Activated CD4-positive, alpha-beta T cell treated with anti-CD3 and anti-CD28 coated beads, Interleukin-2, amount 50 U/mL, for 4 hours (primary cell): ENCODE measurements at regions not wholly inside any gene's neighbourhood (a gene's known extent, or its start where the extent isn't known, plus 50 kb on each side); places are given as distances from the start of the nearest gene placed in this dataset.

ENCODE experiments used
- DNase-seq, 2 experiments: peaks; one replicate each; pipeline ENCODE4 v3.0.0-alpha.2; 2020

DNA sequence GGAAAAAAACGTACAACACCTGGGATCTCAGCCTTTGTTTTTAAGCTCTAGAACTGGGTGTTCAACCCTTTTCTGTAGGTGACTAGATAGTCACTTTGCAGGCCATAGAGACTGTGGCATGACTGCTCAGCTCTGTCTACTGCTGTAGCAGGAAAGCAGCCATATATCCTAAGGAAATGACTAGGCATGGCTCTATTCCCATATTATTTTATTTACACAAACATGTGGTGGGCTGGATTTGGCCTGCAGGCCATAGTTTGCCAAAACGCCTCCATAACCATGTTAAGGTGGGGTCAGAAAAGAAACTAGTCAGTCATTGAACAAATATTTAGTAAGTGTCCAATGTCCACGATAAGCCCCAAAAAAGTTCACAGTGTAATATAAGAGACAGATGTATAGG is 452.5 kb downstream of the MCTP2 start:
- no peak for DNase-seq

DNA sequence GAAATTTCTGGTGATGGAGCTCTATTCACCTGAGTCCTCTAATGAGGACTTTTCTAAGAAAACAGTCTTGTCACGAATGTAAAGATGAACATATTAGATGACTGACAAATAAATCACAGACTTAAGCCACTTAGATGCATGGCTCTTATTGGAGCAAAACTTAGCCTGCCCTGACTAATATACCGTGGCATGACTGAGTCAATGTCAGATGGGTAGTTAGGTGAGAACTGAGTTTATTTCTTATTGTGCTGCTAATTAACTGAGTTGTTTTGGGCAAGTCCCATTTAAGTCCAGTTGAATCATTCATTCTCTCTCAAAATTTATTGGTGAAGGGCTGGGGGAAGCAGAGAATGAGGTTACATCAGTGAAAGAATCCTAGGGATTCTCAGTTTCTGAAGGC is 459.8 kb downstream of the MCTP2 start:
- DNase-seq: no peak

DNA sequence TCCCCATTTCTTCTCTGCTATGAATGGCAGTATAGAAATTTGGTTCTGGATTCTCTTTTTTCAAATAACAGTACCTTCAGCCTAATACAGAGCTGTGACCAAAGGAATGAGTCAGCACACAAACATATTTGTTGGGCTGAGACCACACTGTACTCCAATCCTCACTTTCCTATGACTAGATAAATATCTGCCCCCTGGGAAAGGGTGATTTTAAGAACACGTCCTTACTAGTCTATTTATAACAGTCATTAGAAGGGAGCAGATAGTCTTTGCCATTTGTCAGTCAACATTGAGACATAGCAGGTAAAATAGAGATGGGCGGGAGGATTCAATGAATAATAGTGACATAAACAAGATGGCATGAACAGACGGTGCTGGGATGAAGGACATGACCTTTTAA is 461.3 kb downstream of the MCTP2 start:
- DNase-seq: no peak

DNA sequence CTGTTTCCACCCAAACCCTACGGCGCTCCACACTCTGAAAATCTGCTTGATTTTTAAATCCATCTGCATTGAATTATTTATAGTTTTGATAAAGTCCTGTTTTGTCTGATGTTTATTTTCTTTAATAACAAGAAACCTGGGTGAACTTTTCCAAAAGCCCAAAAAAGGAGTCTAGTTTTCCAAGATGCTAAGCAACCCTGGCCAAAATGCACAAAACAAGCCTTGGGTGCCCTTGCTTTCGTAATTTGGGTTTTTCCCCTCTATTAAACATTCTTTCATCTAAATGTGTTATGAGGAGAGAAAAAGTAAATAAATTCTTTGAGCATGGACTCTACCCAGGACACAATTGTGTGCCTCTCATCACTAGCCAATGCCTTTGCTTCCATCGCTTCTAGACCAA is 468.9 kb downstream of the MCTP2 start:
- no peak for DNase-seq

DNA sequence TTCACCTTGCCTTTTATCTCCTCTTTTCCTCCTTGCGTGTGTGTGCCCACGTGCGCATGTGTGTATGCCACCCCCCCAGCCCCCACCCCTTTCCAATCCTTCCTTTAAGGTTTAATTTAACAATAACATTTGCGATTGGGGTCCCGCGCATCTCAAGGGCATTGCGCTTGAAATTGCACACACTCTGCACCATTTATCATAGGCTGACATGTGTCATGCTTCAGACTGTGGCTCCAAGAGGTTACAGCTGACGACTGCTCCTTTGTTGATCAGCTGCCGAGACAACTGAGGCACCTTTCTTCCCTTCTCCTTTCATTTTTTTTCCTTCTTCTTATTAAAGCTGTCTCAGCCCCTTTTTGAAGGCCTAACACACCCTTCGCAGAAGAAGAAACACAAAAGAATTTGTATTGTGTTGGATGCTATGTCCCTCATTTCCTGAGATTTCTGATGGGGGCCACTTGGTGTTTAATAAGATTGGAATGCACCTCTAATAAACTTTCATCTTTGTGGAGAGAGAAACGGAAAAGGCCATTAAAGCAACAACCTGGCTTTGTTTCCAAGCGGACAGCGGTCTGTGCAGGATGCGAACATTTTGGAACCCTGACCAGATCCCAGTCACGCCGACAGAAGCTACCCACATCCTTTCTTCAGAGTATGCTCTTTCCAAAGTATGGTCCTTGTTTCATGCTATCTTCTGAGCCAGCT is 470.1 kb downstream of the MCTP2 start:
- DNase-seq: no peak

DNA sequence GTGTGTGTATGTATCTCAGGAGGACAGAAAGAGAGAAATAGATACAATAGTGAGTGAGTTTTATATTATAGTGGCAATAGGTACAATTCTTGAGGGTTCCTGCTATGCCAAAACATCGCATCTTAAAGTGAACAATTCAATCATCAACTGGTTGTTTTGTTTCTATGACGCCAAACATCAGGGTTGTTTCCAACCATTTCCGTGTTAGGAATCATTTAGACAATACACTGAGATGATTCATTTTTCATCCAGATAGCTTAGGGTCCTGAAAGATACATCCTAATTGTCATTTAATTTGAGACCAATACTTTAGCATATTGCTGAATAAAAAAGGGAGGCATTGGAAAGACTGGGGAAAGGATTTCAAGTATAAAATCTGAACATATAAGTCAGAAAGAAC is 472.2 kb downstream of the MCTP2 start:
- no peak for DNase-seq

DNA sequence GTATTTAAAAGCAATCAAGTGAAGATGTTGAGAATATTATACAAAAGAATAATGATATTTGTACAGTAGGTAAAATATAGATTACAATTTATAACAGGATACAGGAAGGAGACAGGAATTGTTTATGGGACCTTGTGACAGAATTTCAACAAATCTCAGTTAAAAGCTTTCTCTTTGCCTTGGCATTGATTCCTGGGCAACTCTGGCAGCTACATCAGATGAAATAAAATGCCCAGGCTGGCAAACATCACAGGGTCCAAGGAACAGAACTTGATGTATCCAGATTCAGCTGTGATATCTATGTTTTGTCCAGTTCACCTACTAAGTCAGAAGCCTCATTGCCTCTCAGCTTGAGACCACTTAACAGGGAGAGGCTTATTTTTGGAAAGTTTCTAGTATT is 473.1 kb downstream of the MCTP2 start:
- no peak for DNase-seq

DNA sequence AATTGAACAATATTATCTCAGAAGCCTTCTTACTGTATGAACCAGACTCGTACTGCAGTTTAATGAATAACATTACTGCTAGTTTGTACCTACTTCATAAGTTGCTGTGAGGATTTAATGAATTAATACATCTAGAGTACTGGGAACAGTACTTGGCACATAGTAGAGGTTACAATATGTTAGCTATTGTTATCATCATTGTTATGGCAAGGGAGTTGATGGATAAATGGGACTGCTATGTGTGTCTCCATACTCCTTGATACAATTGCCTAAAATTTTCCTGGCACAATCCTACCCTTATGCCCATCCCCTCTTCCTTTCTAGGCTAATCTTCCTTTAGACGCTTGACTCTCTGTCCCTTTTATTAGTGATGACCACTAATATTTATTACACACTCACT is 473.6 kb downstream of the MCTP2 start:
- DNase-seq: no peak

DNA sequence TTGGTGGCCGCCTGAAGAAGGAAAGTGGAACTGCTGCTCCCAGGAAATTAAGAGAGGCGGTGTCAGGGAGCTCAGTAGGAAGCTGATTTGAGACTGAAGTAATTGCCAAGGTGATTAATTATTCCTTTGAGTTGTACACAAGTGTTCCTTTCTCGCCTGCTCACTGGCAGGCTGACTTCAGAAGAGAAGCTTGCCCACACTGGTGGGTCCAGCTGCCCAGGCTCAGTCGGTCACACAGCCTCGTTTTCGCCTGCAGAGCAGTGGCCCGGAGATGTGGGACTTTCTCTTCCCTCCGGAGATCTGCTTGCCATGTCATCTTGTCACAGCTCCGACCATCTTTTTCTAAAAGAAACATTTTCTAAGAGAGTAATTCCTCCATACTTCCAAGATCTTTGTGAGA is 478.0 kb downstream of the MCTP2 start:
- no peak for DNase-seq

DNA sequence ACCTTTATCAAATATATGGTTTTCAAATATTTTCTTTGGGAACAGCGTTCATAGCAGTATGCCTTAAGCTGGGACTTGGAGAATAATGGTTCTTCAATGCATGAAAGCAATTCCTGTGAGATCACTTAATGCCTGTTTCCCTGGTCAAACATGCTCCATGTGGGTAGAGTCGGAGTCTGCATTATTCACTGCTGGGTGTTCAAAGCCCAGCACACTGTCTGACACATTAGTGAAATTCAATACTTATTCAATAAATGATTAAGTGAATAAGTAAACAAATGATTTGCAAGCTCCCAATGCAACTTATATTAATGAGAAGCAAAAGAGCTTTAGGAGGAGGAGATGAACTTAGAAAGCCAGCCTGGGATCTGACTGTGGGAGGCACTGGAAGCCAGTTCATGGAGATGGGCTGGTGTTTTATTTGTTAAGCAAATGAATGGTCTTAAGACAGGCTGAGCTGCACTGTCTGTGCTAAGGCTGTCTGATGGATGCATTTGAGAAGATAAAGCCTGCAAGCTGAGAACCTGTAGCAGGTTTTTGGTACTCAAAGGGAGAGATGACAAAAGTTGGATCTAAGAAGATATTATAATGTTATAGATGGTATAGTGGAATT is 490.8 kb downstream of the MCTP2 start:
- no peak for DNase-seq

DNA sequence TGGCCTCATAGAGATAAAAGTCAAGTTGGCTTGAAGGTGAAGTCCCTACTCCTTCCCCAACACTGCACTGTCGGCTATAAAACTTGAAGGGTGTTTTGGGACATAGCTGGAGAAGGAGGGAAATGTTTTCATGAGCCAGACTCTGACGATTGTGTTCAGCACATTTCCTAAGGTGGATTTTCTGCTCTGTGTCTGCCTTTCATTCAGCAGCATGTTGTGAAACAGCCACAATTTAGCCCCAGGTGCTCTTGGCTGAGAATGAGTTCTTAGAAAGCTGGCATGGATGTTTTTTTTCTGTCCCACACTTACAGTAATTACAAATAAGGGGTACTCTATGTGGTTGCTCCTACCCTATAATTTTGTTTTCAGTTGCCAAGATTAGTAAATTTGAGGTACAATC is 492.4 kb downstream of the MCTP2 start:
- DNase-seq: no peak

DNA sequence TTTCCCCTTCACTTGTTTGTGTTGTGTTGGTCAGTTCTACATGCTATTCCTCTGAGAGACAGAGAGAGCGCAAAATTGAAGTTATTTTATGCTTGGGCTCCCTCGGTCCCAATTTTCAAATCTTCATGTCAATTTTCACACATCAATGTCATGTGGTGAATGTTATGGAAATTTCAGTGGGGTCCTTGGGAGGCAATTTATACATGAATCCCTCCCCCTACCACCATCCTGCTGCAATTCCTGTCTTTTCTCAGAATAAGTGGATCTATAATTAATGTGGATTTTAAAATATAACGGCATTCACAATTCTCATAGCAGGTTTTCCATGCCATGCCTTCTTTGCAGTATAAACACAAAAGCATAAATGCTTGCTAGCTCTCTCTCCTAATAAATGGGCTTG is 499.9 kb downstream of the MCTP2 start:
- DNase-seq: no peak

DNA sequence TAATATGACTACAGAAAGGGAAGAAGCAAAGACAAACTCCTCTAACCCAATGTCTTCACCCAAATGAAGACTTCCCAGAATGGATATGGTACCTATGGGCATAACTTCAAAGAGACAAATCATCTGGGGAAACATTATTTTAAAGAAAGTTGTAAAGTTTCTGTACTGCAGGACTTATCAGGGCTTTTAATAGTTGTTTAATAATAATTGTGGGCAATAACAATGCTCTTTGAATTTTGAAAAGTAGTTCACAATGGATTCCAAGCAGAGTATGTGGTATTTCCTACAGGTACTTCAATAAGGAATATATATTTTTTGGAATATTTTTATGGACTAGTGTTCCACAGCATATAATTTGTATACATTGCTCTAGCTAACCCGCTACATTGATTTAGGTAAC is 503.1 kb downstream of the MCTP2 start:
- no peak for DNase-seq

DNA sequence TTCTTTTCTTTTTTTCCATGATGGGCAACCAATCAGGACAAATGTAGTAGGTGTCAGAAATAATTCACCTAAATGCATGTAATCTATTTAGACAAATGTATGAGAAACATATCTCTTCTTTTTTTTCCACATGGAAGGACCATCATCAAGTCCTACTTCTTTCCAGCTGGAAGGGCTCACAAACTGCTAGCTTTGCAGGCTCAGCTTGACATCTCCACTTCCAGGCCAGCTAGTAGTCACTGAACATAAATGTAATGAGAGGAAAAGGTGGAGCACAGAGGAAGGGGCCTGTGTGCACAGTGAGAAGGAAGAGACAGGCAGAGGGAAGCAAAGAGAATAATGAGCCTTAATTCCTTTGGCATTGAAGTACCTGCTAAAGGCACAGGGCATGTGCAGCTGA is 504.9 kb downstream of the MCTP2 start:
- DNase-seq: no peak

DNA sequence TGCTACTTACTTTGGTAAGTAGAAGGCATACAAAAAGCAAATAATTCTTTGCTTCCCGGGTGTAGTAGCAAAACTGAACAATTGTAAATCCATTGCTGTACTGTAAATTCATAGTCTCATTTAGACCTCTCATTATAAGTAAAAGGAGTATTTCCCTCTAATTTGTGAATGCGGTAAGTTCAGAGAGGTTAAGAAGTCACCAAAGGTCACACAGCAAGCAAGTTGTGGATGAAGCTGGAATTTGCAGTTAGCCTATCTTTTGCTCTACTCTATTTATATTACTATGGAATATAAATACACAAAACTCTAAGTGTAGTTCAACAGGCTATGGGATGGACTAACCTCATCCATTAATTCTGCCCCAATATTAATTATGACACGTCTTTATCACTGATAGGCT is 508.3 kb downstream of the MCTP2 start:
- no peak for DNase-seq

DNA sequence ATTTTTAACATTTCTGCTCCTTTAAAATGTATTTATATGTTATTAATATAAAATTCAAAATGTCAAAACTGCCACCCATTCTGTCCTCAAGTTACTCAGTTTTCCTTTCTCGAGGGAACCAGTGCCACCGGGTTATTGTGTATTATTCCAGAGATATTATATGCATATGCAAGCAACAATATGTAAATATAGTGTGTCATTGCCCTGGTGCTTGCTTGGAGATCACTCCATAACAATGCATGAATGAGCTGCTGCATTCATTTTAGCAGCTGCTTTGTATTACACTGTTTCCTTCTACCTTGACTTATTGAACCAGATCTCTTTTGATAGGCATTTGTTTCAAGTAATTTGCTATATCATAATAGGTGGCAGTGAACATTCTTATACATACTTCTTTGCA is 509.1 kb downstream of the MCTP2 start:
- no peak for DNase-seq

DNA sequence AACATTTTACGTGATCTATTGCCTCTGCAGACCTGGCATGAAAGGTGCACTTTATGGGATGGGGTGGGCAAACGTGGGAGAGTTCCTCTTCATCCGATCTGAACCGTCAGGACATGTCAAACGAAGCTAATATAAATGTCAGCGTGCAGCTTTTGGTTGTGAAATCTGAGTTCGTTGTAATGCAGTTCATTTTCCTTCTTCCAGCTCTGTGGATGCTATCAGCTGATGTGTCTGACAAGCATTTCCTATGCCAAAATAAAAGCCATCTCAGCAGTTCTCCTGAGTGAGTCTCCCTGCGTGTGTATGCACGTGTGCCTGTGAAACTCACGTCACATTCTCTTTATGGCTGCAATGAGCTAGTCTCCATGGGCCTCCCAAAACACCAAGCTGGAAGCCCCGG is 512.3 kb downstream of the MCTP2 start:
- no peak for DNase-seq

DNA sequence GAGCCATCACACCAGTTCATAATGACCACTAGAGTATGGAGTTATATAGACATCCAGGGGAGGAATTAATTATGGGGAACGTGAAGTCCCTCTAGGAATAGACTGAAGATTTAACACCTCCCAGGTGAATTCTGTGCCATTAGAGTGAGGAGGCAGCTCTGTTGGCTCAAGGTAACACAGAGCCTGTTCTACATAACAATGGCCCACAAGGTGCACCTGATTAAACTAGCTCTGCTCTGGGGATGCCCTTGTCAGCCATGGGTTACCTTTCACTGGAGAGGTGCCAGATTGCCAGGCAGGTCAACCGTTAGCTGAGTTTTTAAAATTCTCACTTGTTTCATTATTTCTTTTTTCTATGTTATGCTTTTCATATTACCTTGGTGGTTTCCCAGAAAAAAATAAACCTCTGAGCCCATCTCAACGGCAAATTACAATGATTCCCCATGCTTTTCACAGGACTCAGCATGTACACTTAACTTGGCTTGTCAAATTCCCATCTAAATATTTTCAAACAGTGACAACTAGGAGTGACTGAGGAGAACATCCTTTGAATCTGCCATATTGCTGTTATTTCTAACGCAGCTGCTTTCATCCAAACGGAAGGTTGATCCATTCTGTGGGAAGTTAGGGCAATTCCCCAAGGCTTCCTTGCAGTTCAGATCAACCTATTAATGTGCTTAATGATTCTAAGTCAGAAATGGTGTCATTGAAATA is 512.9 kb downstream of the MCTP2 start:
- DNase-seq: no peak

DNA sequence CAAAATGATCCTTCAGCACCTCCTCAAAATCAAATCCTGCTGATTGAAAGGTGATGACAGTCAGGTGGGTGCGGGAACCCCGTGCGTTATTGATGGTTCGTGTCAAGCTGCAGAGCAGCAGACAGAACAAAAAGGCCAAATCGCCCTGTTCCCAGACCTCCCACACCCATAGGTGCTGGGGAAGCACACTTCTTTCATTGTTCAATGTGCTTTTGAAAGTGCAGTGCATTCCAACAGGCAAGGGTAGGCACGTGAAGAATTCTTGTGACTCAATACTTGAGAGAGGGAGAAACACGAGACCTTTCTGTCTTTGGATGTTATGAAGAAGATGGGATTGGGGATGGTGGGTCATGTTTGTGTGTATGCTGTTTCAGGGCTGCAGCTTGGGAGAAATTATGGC is 514.0 kb downstream of the MCTP2 start:
- DNase-seq: no peak

DNA sequence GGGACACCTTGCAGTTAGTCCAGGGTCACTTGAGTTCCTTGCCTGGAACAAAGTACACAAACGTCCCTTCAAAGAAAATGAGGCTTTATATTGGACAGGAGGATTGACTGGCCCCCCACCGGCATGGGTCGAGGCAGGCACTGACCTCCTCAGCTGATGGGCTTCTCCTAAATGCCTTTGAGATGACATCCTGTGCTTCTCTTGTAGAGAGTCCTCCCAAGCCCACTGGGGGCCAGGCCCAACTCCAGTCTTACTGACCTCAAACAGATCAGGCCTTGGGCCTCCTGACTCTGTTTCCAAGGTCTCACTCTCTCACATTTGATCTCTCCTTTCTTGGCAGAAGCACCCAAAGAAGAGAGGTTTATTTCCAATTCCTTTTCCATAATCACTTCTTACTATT is 516.1 kb downstream of the MCTP2 start:
- DNase-seq: no peak

DNA sequence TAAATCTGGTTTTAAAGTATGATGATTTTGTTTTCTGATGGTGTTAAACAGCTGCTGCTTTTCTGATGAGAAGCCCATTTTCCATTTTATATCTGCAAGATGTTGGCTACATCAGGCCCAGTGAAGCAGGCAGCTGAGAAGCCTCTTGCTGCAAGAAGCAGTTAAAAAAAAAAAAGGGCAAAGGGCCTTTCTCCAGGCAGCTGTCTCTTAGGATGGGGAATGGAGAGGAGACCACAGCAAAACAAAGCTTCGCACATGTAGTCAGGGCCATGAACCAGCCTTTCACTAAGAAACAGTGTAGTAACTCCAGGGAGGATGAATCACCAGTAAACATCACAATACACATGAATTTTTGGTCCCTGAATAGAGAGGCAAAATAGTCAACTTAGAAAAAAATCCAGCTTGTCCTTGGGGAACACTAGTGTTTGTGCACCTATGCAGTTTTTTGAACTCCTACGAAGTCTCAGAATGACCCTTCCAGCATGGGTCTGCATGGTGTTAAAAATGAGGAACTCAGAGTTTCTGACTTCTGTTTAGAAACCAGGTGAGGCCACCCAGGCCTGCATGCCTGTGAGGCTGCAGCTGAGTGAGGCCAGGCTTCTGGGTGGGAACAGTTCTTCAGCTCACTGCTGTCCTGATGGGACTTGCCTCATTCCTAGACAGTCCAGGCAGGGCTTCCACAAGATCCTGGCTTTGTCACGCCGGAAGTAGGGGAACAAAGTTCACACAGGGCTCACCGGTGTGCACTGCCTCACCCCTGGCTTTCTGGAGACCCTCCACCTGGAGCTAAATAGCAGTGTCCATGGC is 518.7 kb downstream of the MCTP2 start:
- no peak for DNase-seq

DNA sequence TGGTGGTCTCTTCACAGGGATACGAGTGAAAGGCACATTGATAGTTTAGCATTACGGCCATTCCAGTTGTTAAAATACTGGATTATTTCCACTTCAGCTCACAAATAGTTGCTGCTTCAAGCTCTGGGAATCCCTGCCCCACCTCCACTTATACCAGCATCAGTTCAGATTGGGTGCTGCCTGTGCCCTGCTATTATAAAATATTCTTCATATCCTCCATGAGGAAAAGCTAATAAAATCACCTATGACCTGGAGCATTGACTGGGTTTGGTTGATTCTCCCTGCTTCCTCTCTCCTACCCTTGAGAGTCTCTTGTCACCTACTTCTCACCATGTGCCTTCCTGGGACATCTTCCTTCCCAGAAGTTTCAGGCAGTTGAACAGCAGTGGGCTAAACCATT is 529.0 kb downstream of the MCTP2 start:
- no peak for DNase-seq

DNA sequence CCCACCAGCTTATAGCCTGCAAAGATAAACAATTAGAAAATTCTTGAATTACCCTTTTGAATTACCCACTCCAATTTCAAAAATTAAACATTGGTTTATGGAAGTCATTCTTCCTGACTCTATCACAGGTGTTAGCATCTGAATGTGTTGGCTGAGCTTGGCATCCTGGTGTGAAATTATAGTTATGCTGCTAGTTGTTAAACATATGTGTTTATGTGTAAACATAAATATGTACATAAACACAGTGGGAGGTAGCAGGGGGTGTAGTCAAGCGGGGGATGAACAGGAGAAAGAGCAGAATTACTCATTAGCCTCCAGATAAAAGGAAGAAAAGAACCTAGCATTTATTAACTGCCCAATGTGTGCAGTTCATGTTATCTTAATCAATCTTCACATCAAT is 530.2 kb downstream of the MCTP2 start:
- DNase-seq: no peak

DNA sequence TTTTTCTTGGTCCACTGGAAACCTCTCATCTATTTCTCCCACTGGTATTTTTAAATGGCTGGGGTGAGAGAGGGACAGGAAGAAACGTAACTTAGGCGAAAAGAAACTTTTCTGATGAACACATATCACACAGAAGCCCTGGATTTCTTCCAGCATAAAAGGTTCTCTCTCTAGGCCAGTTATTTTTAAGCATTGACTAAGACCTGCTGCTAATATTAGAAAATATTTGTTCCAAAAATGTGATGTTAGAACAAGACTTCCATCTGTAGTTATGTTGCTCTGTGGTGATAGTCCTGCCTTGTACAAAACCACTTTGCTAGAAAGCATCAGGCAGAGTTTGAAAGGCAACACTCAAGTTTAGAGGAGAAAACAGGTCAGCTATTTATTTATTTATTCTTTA is 537.7 kb downstream of the MCTP2 start:
- no peak for DNase-seq
